Neuronal stem cell (in vitro differentiated cells): ENCODE measurements at regions not wholly inside any gene's neighbourhood (a gene's known extent, or its start where the extent isn't known, plus 50 kb on each side); places are given as distances from the start of the nearest gene placed in this dataset.

Source experiments
- DNase-seq: peaks from one replicate; pipeline ENCODE4 v3.0.0-alpha.2; 2013; ENCODE audit warnings: low spot score
- H2AFZ ChIP-seq: one replicate; pipeline ENCODE4 v1.6.1; 2013; ENCODE audit warnings: mild to moderate bottlenecking, low read length, inconsistent platforms
- H2AK5ac ChIP-seq: 2 replicates; pipeline ENCODE4 v1.6.1; 2013; ENCODE audit warnings: low read depth, mild to moderate bottlenecking, inconsistent platforms, low read length, moderate library complexity, mixed read lengths
- H2BK120ac ChIP-seq: 2 replicates; pipeline ENCODE4 v1.6.1; 2013; ENCODE audit warnings: low read depth, mild to moderate bottlenecking, inconsistent platforms, low read length, moderate library complexity, mixed read lengths
- H2BK12ac ChIP-seq: one replicate; pipeline ENCODE4 v1.6.1; 2013; ENCODE audit warnings: low read length, inconsistent platforms
- H2BK15ac ChIP-seq: 2 replicates; pipeline ENCODE4 v1.6.1; 2013; ENCODE audit warnings: mild to moderate bottlenecking, low read length, inconsistent platforms, mixed read lengths
- H2BK5ac ChIP-seq: one replicate; pipeline ENCODE4 v1.6.1; 2013; ENCODE audit warnings: inconsistent platforms, mild to moderate bottlenecking, low read length, moderate library complexity
- H3K14ac ChIP-seq: one replicate; pipeline ENCODE4 v1.6.1; 2013; ENCODE audit warnings: low read length, inconsistent platforms
- H3K18ac ChIP-seq: 2 replicates; pipeline ENCODE4 v1.6.1; 2013; ENCODE audit warnings: low read length, inconsistent platforms
- H3K23ac ChIP-seq: 2 replicates; pipeline ENCODE4 v1.6.1; 2013; ENCODE audit warnings: low read depth, mild to moderate bottlenecking, mixed read lengths, low read length, inconsistent platforms; ENCODE audit not compliant: poor library complexity
- H3K27ac ChIP-seq: replicated peaks from 3 replicates; pipeline ENCODE4 v1.5.1; 2013; ENCODE audit warnings: low read length, inconsistent platforms
- H3K27me3 ChIP-seq, 3 experiments: 2 replicates each; pipeline ENCODE4 v1.6.1; 2013; ENCODE audit warnings: low read length in 3 of 3, mild to moderate bottlenecking in 2 of 3, inconsistent platforms in 1 of 3, low read depth in 1 of 3, mixed read lengths in 1 of 3, moderate library complexity in 1 of 3; ENCODE audit not compliant: control insufficient read depth in 3 of 3, insufficient read depth in 3 of 3
- H3K36me3 ChIP-seq, 2 donors: replicated peaks in 1 of 2; 2 replicates each; pipeline ENCODE4 v1.6.1; 2013; ENCODE audit warnings: low read length in 2 of 2; ENCODE audit not compliant: control insufficient read depth in 2 of 2, insufficient read depth in 2 of 2
- H3K4ac ChIP-seq: 2 replicates; pipeline ENCODE4 v1.6.1; 2013; ENCODE audit warnings: inconsistent platforms, mild to moderate bottlenecking, low read length, moderate library complexity
- H3K4me1 ChIP-seq, 2 donors: 1 replicate in 1 of 2; 2 replicates in 1 of 2; pipeline ENCODE4 v1.6.1; 2013; ENCODE audit warnings: low read length in 2 of 2, low read depth in 1 of 2; ENCODE audit not compliant: control insufficient read depth in 2 of 2, insufficient read depth in 1 of 2
- H3K4me2 ChIP-seq: one replicate; pipeline ENCODE4 v1.6.1; 2013; ENCODE audit warnings: mild to moderate bottlenecking, low read length, inconsistent platforms; ENCODE audit not compliant: insufficient read depth, poor library complexity, severe bottlenecking
- H3K4me3 ChIP-seq, 2 donors: 2 replicates each; pipeline ENCODE4 v1.5.1; 2013; ENCODE audit warnings: low read length in 2 of 2, mild to moderate bottlenecking in 2 of 2, inconsistent platforms in 1 of 2, moderate library complexity in 1 of 2
- H3K79me1 ChIP-seq: one replicate; pipeline ENCODE4 v1.6.1; 2013; ENCODE audit warnings: low read depth, mild to moderate bottlenecking, inconsistent platforms, low read length, moderate library complexity
- H3K9ac ChIP-seq: one replicate; pipeline ENCODE4 v1.6.1; 2013; ENCODE audit warnings: mild to moderate bottlenecking, low read depth, low read length, inconsistent platforms; ENCODE audit not compliant: poor library complexity
- H3K9me3 ChIP-seq, 2 donors: replicated peaks in 1 of 2; 2 replicates each; pipeline versions ENCODE3 to v1.6.1; 2013; ENCODE audit warnings: low read length in 2 of 2, mild to moderate bottlenecking in 2 of 2, inconsistent platforms in 1 of 2, low read depth in 1 of 2, mixed read lengths in 1 of 2, moderate library complexity in 1 of 2; ENCODE audit not compliant: control insufficient read depth in 2 of 2, insufficient read depth in 1 of 2
- H4K8ac ChIP-seq: one replicate; pipeline ENCODE4 v1.6.1; 2013; ENCODE audit warnings: low read depth, mild to moderate bottlenecking, inconsistent platforms, low read length, moderate library complexity
- H4K91ac ChIP-seq: one replicate; pipeline ENCODE4 v1.6.1; 2013; ENCODE audit warnings: low read length, low read depth, mild to moderate bottlenecking, inconsistent platforms; ENCODE audit not compliant: poor library complexity
- WGBS, 2 donors: extraction: QIAGEN DNeasy Blood & Tissue Kit; methylation state at CpG; one replicate each; pipeline ENCODE4 v1.1.7; 2013; ENCODE audit warnings: missing lambda C conversion rate in 2 of 2, mixed read lengths in 1 of 2; ENCODE audit not compliant: insufficient read length in 2 of 2, insufficient replicate concordance in 1 of 2; ENCODE audit errors: extremely low coverage in 2 of 2; 5-methylcytosine and 5-hydroxymethylcytosine counted together

DNA sequence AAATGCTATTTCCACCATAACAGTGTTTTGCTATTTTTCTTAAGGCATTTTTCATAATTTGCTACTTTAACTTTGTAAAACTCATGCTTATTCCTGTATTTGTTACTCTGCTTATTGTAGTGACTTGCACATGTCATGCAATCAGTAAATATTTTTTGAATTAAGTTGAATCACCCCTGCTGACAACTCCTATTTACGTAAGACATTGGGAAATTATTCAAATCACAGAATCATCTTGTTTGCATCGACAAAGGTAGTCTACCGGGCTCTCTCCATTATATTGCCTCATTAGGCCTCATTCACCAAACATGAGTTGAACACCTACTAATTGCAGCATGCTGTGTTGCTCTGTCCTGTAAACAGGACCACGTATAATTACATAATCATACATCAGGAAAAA lies 478.5 kb upstream of the ZEB2 start:
- no peak overlapping the region for H3K14ac ChIP-seq
- no CpG with 5 or more reads among the region's 4 CpGs for WGBS, 2 donors

GRCh38 chr2:144996225-144996795 lies 476.4 kb upstream of the ZEB2 start:
- no peak overlapping the region for H3K23ac ChIP-seq

More for the DNA sequence above, 478.5 kb upstream of the ZEB2 start:
- H2AFZ ChIP-seq: no peak overlapping the region
- no peak overlapping the region for H3K23ac ChIP-seq
- H3K9me3 ChIP-seq: no peaks in the 10 kb centered on the region
- no peak overlapping the region for H2BK15ac ChIP-seq
- H3K27ac ChIP-seq: no peak overlapping the region
- H4K91ac ChIP-seq: no peak overlapping the region
- H3K4me1 ChIP-seq: no peaks in the 10 kb centered on the region
- H4K8ac ChIP-seq: no peak overlapping the region
- H3K4me2 ChIP-seq: no peak overlapping the region
- H2BK12ac ChIP-seq: no peak overlapping the region
- H3K9ac ChIP-seq: no peak overlapping the region
- H2BK120ac ChIP-seq: no peak overlapping the region
- no peaks in the 10 kb centered on the region for H3K36me3 ChIP-seq
- H2BK5ac ChIP-seq: no peak overlapping the region
- no peaks in the 10 kb centered on the region for H3K79me1 ChIP-seq
- no peak overlapping the region for H2AK5ac ChIP-seq
- no peaks in the 10 kb centered on the region for H3K27me3 ChIP-seq
- H3K4me3 ChIP-seq: no peak overlapping the region
- no peak for DNase-seq
- no peak overlapping the region for H3K4ac ChIP-seq
- no peak overlapping the region for H3K18ac ChIP-seq

GRCh38 chr2:144995482-144995881 lies 475.6 kb upstream of the ZEB2 start:
- H2AK5ac ChIP-seq: no peak overlapping the region
- no peak overlapping the region for H2AFZ ChIP-seq
- no peak for DNase-seq
- no peak overlapping the region for H2BK5ac ChIP-seq
- no peak overlapping the region for H3K27ac ChIP-seq
- no peak overlapping the region for H3K23ac ChIP-seq
- no peaks in the 10 kb centered on the region for H3K27me3 ChIP-seq
- H3K4me3 ChIP-seq: no peak overlapping the region
- H3K14ac ChIP-seq: no peak overlapping the region
- no peaks in the 10 kb centered on the region for H3K79me1 ChIP-seq
- no peak overlapping the region for H4K8ac ChIP-seq
- H2BK15ac ChIP-seq: no peak overlapping the region
- H3K4ac ChIP-seq: no peak overlapping the region
- H3K4me2 ChIP-seq: no peak overlapping the region
- no peak overlapping the region for H2BK12ac ChIP-seq
- no peaks in the 10 kb centered on the region for H3K36me3 ChIP-seq
- no peak overlapping the region for H3K18ac ChIP-seq
- H3K9ac ChIP-seq: no peak overlapping the region
- H3K4me1 ChIP-seq: peaks cover 0 to 4% of the 10 kb centered on the region in 2 donors
- H2BK120ac ChIP-seq: no peak overlapping the region
- H3K9me3 ChIP-seq: peaks cover 0 to 2% of the 10 kb centered on the region in 2 donors
- no peak overlapping the region for H4K91ac ChIP-seq
- WGBS, 2 donors: no CpG with 5 or more reads among the region's 3 CpGs

More at GRCh38 chr2:144996225-144996795, 476.4 kb upstream of the ZEB2 start:
- Histone ChIP-seq H3K27ac (no peak overlapping the region), H3K4ac (no peak overlapping the region), H3K79me1 (no peaks in the 10 kb centered on the region), H3K4me2 (no peak overlapping the region), H2BK5ac (no peak overlapping the region), H3K14ac (no peak overlapping the region), H2AFZ (no peak overlapping the region), H3K18ac (no peak overlapping the region), H2AK5ac (no peak overlapping the region), H4K91ac (no peak overlapping the region), H3K36me3 (no peaks in the 10 kb centered on the region), H2BK12ac (no peak overlapping the region), H3K27me3 (no peaks in the 10 kb centered on the region), H3K4me3 (no peak overlapping the region), H2BK120ac (no peak overlapping the region), H4K8ac (no peak overlapping the region), H3K9ac (no peak overlapping the region), H3K4me1 (no peaks in the 10 kb centered on the region), H2BK15ac (no peak overlapping the region), H3K9me3 (peaks cover 0 to 2% of the 10 kb centered on the region in 2 donors)
- WGBS, 2 donors: no CpG with 5 or more reads among the region's 5 CpGs
- DNase-seq: no peak

GRCh38 chr2:144990661-144991060 lies 470.7 kb upstream of the ZEB2 start:
- Histone ChIP-seq H3K18ac (no peak overlapping the region), H3K4me3 (no peak overlapping the region), H2AK5ac (no peak overlapping the region), H2BK120ac (no peak overlapping the region), H3K9ac (no peak overlapping the region), H2BK12ac (no peak overlapping the region), H3K27ac (peak overlapping the region; percentile 5), H2BK5ac (no peak overlapping the region), H3K14ac (no peak overlapping the region), H2BK15ac (no peak overlapping the region), H3K4ac (no peak overlapping the region), H3K4me2 (no peak overlapping the region), H3K36me3 (no peaks in the 10 kb centered on the region), H3K23ac (no peak overlapping the region), H4K8ac (no peak overlapping the region), H2AFZ (no peak overlapping the region), H3K4me1 (peaks cover 2 to 8% of the 10 kb centered on the region in 2 donors), H3K79me1 (no peaks in the 10 kb centered on the region), H3K27me3 (no peaks in the 10 kb centered on the region), H4K91ac (no peak overlapping the region), H3K9me3 (peaks cover 0 to 2% of the 10 kb centered on the region in 2 donors)
- peak; percentile 5 for DNase-seq
- WGBS, 2 donors: no CpG with 5 or more reads among the region's 1 CpG
